Raji (cell line): ENCODE measurements at regions not wholly inside any gene's neighbourhood (a gene's known extent, or its start where the extent isn't known, plus 50 kb on each side); places are given as distances from the start of the nearest gene placed in this dataset.

Experiments
- POLR2A ChIP-seq: IDR thresholded peaks from 2 replicates; pipeline ENCODE4 v1.6.1; 2011; ENCODE audit warnings: low read depth, low read length, control low read depth; ENCODE audit not compliant: insufficient read depth

GRCh38 chr6:134719286-134719685 lies 230.6 kb downstream of the ALDH8A1 start:
- TF ChIP-seq POLR2A = no peak

GRCh38 chr6:134714679-134715078 lies 235.2 kb downstream of the ALDH8A1 start:
- TF ChIP-seq POLR2A = no peak

GRCh38 chr6:134714113-134714512 lies 235.8 kb downstream of the ALDH8A1 start:
- no peak for TF ChIP-seq POLR2A

GRCh38 chr6:134712311-134712710 lies 237.6 kb downstream of the ALDH8A1 start:
- TF ChIP-seq POLR2A = no peak

GRCh38 chr6:134708079-134708478 lies 241.8 kb downstream of the ALDH8A1 start:
- TF ChIP-seq POLR2A = no peak

- no peak for TF ChIP-seq POLR2A
These were observed 242.4 kb downstream of the ALDH8A1 start for GRCh38 chr6:134707342-134708031.

GRCh38 chr6:134706806-134707205 lies 243.1 kb downstream of the ALDH8A1 start:
- TF ChIP-seq POLR2A = no peak

- no peak for TF ChIP-seq POLR2A
These were observed 243.7 kb downstream of the ALDH8A1 start for GRCh38 chr6:134706153-134706552.

- no peak for TF ChIP-seq POLR2A
These were observed 246.7 kb downstream of the ALDH8A1 start for GRCh38 chr6:134703206-134703605.

GRCh38 chr6:134702279-134702678 lies 247.6 kb downstream of the ALDH8A1 start:
- TF ChIP-seq POLR2A = no peak

GRCh38 chr6:134701301-134701700 lies 248.6 kb downstream of the ALDH8A1 start:
- TF ChIP-seq POLR2A = no peak

GRCh38 chr6:134698228-134698627 lies 251.7 kb downstream of the ALDH8A1 start:
- no peak for TF ChIP-seq POLR2A

- TF ChIP-seq POLR2A = no peak
These were observed 257.9 kb downstream of the ALDH8A1 start for GRCh38 chr6:134692008-134692407.

GRCh38 chr6:134691180-134691579 lies 258.7 kb downstream of the ALDH8A1 start:
- no peak for TF ChIP-seq POLR2A

GRCh38 chr6:134690048-134690447 lies 259.9 kb downstream of the ALDH8A1 start:
- TF ChIP-seq POLR2A = no peak

- TF ChIP-seq POLR2A = no peak
These were observed 260.3 kb downstream of the ALDH8A1 start for GRCh38 chr6:134689641-134690040.

- no peak for TF ChIP-seq POLR2A
These were observed 260.7 kb downstream of the ALDH8A1 start for GRCh38 chr6:134689177-134689576.
